ENCODE measurements at regions not wholly inside any gene's neighbourhood (a gene's known extent, or its start where the extent isn't known, plus 50 kb on each side); places are given as distances from the start of the nearest gene placed in this dataset.
"Not testable (repeated sequence)": the region's sequence is repeated elsewhere in the genome, so short reads cannot be mapped to it uniquely, and the experiment has no call there.

- no peaks in the 10 kb centered on the region for H3K36me3 Mint-ChIP-seq (ENCODE audit: insufficient read depth)
- no peak overlapping the region for H3K4me3 Mint-ChIP-seq (ENCODE audit: low read depth)
- H3K27me3 Mint-ChIP-seq: no peaks in the 10 kb centered on the region
- peaks cover 5% of the 10 kb centered on the region for H3K9me3 Mint-ChIP-seq (ENCODE audit: low read depth)
- TF ChIP-seq CTCF (IDR thresholded peaks at IDR 0.05; ENCODE audit: unreplicated experiment): no peak
- no peak overlapping the region for H3K27ac Mint-ChIP-seq
- peaks cover 2% of the 10 kb centered on the region for H3K4me1 Mint-ChIP-seq (ENCODE audit: low read depth)
- DNase-seq (ENCODE audit: low spot score, unreplicated experiment): no peak
These were observed 329.9 kb downstream of the FAM181B start for GRCh38 chr11:82403640-82404305.

GRCh38 chr11:82398300-82398815 lies 335.3 kb downstream of the FAM181B start:
- peaks cover 2% of the 10 kb centered on the region for H3K4me1 Mint-ChIP-seq (ENCODE audit: low read depth)
- no peak for DNase-seq (ENCODE audit: low spot score, unreplicated experiment)
- peaks cover 3% of the 10 kb centered on the region for H3K9me3 Mint-ChIP-seq (ENCODE audit: low read depth)
- H3K27ac Mint-ChIP-seq: no peak overlapping the region
- H3K36me3 Mint-ChIP-seq (ENCODE audit: insufficient read depth): no peaks in the 10 kb centered on the region
- TF ChIP-seq CTCF (IDR thresholded peaks at IDR 0.05; ENCODE audit: unreplicated experiment): no peak
- H3K27me3 Mint-ChIP-seq: no peaks in the 10 kb centered on the region
- no peak overlapping the region for H3K4me3 Mint-ChIP-seq (ENCODE audit: low read depth)

- H3K36me3 Mint-ChIP-seq (ENCODE audit: insufficient read depth); H3K4me1 Mint-ChIP-seq (ENCODE audit: low read depth); H3K27ac Mint-ChIP-seq; H3K9me3 Mint-ChIP-seq (ENCODE audit: low read depth); DNase-seq (ENCODE audit: low spot score, unreplicated experiment); H3K4me3 Mint-ChIP-seq (ENCODE audit: low read depth); H3K27me3 Mint-ChIP-seq: not testable (repeated sequence)
These were observed 337.0 kb downstream of the FAM181B start for GRCh38 chr11:82396639-82397038.

- TF ChIP-seq CTCF (IDR thresholded peaks at IDR 0.05; ENCODE audit: unreplicated experiment): no peak
- H3K9me3 Mint-ChIP-seq (ENCODE audit: low read depth): peaks cover 14% of the 10 kb centered on the region
- no peak for DNase-seq (ENCODE audit: low spot score, unreplicated experiment)
- no peaks in the 10 kb centered on the region for H3K27me3 Mint-ChIP-seq
- H3K27ac Mint-ChIP-seq: no peak overlapping the region
- no peak overlapping the region for H3K4me3 Mint-ChIP-seq (ENCODE audit: low read depth)
- no peaks in the 10 kb centered on the region for H3K4me1 Mint-ChIP-seq (ENCODE audit: low read depth)
- no peaks in the 10 kb centered on the region for H3K36me3 Mint-ChIP-seq (ENCODE audit: insufficient read depth)
These were observed 349.4 kb downstream of the FAM181B start for GRCh38 chr11:82384308-82384707.

GRCh38 chr11:82373781-82374542 lies 359.7 kb downstream of the FAM181B start:
- H3K4me1 Mint-ChIP-seq (ENCODE audit: low read depth): peaks cover 3% of the 10 kb centered on the region
- TF ChIP-seq CTCF (IDR thresholded peaks at IDR 0.05; ENCODE audit: unreplicated experiment): no peak
- H3K27ac Mint-ChIP-seq: no peak overlapping the region
- peaks cover 4% of the 10 kb centered on the region for H3K9me3 Mint-ChIP-seq (ENCODE audit: low read depth)
- H3K27me3 Mint-ChIP-seq: no peaks in the 10 kb centered on the region
- no peaks in the 10 kb centered on the region for H3K36me3 Mint-ChIP-seq (ENCODE audit: insufficient read depth)
- no peak overlapping the region for H3K4me3 Mint-ChIP-seq (ENCODE audit: low read depth)
- DNase-seq (ENCODE audit: low spot score, unreplicated experiment): no peak

Data from progenitor cell of endocrine pancreas (in vitro differentiated cells).